D721Med (cell line): ENCODE measurements at regions not wholly inside any gene's neighbourhood (a gene's known extent, or its start where the extent isn't known, plus 50 kb on each side); places are given as distances from the start of the nearest gene placed in this dataset.

Experiments used
- DNase-seq: peaks from one replicate; pipeline ENCODE4 v3.0.0; 2011; ENCODE audit warnings: low spot score; ENCODE audit not compliant: insufficient read length
- FAIRE-seq: peaks from 2 replicates; lab custom pipeline; 2011; peaks lifted over from hg19 to GRCh38; lab: Jason Lieb, UNC
- TF ChIP-seq, protein P1 (sequence below): IDR thresholded peaks from 2 replicates; pipeline ENCODE4 v1.5.1; 2012; ENCODE audit warnings: mild to moderate bottlenecking, control low read depth; ENCODE audit not compliant: insufficient read depth; ENCODE audit errors: missing control alignments

DNA sequence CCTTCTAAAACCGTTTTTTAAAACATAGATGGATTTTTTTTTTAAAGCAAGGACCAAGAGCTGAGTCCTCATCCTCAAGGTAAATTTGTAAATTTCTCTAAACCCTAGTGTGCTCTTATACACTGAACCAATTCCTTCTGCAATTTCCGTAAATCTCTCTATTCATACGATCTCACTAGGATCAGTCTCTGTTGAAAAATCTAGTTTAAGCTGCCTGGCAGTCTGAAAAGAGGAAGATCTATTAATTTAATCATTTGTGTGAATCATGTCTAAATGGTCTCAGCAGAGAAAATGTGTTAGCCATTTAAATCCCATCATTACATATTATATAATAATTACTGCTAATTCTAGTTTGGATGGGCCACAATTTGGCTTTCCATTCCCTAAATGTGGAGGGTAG, 184.2 kb upstream of the TSHZ2 start:
- TF ChIP-seq, protein P1, sequence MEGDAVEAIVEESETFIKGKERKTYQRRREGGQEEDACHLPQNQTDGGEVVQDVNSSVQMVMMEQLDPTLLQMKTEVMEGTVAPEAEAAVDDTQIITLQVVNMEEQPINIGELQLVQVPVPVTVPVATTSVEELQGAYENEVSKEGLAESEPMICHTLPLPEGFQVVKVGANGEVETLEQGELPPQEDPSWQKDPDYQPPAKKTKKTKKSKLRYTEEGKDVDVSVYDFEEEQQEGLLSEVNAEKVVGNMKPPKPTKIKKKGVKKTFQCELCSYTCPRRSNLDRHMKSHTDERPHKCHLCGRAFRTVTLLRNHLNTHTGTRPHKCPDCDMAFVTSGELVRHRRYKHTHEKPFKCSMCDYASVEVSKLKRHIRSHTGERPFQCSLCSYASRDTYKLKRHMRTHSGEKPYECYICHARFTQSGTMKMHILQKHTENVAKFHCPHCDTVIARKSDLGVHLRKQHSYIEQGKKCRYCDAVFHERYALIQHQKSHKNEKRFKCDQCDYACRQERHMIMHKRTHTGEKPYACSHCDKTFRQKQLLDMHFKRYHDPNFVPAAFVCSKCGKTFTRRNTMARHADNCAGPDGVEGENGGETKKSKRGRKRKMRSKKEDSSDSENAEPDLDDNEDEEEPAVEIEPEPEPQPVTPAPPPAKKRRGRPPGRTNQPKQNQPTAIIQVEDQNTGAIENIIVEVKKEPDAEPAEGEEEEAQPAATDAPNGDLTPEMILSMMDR: no peak
- no peak for DNase-seq
- FAIRE-seq: no peak

DNA sequence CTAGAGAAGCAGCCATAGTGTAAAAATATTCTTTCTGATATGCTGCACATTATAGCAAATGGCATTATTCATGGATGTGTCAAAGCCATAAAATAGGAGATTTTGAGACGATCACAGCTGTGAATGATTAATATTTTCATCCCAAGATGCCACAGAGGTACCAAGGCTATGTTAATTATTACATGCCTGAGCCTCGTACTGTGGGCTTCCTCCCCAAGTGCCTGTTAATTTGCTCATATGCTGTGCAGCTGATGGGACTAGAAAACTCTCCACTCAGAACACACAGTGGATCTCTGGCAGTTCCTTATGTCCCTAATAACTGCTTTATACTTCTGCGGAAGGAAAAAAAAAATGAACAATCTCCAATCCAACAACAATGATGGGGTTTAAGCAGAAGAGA, 184.9 kb upstream of the TSHZ2 start:
- no peak for FAIRE-seq
- no peak for DNase-seq
- TF ChIP-seq, protein P1: no peak

DNA sequence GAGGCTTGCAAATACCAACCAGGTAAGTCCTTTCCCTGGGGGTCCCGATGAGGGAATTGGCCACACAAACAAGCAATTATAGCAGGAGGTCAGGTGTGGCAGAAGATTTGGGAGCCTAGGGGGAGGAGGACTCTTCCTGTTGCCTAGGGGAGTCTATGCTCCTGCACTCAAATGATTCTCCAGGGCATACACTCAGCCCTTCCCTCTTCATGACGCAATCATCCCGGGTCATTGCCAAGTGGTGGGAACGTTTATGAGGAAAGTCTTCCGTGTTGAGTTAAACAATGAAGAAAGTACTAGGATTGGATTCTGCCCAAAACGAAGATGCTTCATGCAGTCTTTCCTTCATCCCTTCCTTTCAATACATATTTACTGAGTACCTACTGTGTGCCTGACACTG, 186.5 kb upstream of the TSHZ2 start:
- DNase-seq (no peak), FAIRE-seq (no peak)
- TF ChIP-seq, protein P1: no peak

DNA sequence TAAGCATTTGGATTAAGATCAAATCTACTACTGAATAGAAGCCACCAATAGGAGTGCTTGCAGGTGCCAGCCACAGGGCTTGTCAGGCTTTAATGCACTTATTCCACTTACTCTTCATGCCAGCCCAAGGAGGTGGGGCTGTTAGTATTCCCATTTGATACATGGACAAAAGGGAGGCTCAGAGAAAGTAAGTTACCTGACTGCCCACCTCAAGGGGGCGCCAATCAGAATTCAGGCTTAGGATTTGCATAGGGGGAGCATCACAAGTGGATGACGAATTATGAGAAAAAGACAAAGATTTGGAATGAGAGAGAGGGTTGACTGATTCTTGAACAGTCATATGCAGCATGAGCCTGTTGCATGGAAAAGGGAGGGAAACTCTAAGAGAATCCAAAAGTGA, 188.4 kb upstream of the TSHZ2 start:
- DNase-seq (no peak), FAIRE-seq (no peak)
- TF ChIP-seq, protein P1: peak; percentile 25

DNA sequence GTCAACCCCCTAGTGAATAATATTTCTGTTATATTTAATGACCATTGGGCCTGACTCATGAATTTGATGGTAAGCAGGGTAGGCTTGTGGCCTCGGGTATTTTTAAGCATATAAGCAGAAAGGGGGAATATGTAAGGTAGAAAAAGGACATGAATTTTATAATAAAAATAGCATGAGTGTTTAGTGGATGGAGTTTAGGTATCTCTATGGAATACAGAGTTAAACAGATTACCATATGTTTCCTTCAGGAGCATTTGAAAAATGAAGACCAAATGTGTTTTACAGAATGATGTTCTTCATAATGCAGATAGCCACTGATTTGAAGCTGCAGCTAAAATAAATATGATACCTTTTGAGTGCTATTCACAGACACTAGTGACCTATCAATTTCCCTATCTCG, 191.7 kb upstream of the TSHZ2 start:
- no peak for DNase-seq
- no peak for FAIRE-seq

DNA sequence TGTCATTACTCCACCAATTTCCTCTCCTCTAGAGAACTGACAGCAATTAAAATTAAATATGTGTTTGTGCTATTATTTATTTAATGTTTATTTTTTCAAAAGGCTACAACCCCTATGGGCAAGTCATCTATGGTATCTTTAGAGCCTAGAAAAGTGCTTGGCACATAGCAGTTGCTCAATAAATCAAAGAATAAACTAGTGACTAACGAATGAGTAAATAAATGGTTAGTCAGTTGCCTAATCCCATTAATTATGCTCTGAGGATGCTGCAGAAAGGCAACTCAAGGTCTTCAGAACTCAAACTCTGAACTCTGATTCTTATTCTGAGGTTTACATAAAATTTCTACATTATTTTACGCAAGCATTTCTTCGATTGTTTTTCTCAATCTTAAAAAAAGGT, 193.0 kb upstream of the TSHZ2 start:
- TF ChIP-seq, protein P1: no peak
- FAIRE-seq: no peak
- DNase-seq: no peak

More for the DNA sequence above, 191.7 kb upstream of the TSHZ2 start:
- TF ChIP-seq, protein P1: no peak

DNA sequence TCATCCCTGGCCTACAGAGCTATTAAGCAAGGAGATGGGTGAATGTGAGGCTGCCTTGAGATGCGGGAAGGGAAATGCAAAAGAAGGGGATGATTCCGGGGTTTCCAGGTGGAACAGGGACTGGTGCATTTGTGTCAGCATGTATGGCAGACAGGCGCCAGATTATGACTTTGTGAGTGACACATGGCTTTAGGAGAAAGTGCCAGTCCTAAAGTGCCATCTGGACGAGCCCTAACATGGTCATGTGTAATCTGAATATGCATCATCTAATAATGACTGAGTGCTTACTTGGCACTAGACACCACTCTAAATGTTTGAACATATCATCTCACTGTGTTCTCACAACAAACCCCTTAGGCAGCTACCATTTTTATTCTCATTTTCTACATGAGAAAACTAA, 195.0 kb upstream of the TSHZ2 start:
- DNase-seq (no peak), FAIRE-seq (no peak)
- TF ChIP-seq, protein P1: no peak
